Activated T-helper 17 cell treated with anti-CD3 and anti-CD28 coated beads, Interleukin-2, amount 50 U/mL, for 72 hours (primary cell): ENCODE measurements at regions not wholly inside any gene's neighbourhood (a gene's known extent, or its start where the extent isn't known, plus 50 kb on each side); places are given as distances from the start of the nearest gene placed in this dataset.
A peak's percentile ranks its signal among the peaks of the same experiment; 100 is the strongest.

Experiments
- ATAC-seq: fragments of 150-1000 bp; cut with Tn5 transposase; replicated peaks from 2 replicates; pipeline ENCODE4 v1.10.0; 2021; ENCODE audit warnings: mild to moderate bottlenecking, moderate library complexity
- H3K27ac Mint-ChIP-seq: one replicate; pipeline ENCODE4 v1.8.0; 2022; ENCODE audit warnings: mixed read lengths
- H3K27me3 Mint-ChIP-seq: one replicate; pipeline ENCODE4 v1.8.0; 2022; ENCODE audit warnings: mixed read lengths
- H3K36me3 Mint-ChIP-seq: one replicate; pipeline ENCODE4 v1.8.0; 2022; ENCODE audit warnings: low read depth, mild to moderate bottlenecking, mixed read lengths
- H3K4me1 Mint-ChIP-seq: one replicate; pipeline ENCODE4 v1.8.0; 2022; ENCODE audit warnings: mixed read lengths
- H3K4me3 Mint-ChIP-seq: one replicate; pipeline ENCODE4 v1.8.0; 2022; ENCODE audit warnings: mild to moderate bottlenecking, mixed read lengths
- H3K9me3 Mint-ChIP-seq: one replicate; pipeline ENCODE4 v1.8.0; 2022; ENCODE audit warnings: mixed read lengths

- peak overlapping the region; percentile 32 for H3K4me3 Mint-ChIP-seq
- H3K9me3 Mint-ChIP-seq, result no peaks in the 10 kb centered on the region
- H3K36me3 Mint-ChIP-seq, result no peaks in the 10 kb centered on the region
- peaks cover 4% of the 10 kb centered on the region for H3K27me3 Mint-ChIP-seq
- peak; percentile 74 for ATAC-seq
- H3K4me1 Mint-ChIP-seq, result peaks cover 20% of the 10 kb centered on the region
- H3K27ac Mint-ChIP-seq, result peak overlapping the region; percentile 19
These were observed 51.3 kb downstream of the GADD45G start for GRCh38 chr9:89655990-89656657.

DNA sequence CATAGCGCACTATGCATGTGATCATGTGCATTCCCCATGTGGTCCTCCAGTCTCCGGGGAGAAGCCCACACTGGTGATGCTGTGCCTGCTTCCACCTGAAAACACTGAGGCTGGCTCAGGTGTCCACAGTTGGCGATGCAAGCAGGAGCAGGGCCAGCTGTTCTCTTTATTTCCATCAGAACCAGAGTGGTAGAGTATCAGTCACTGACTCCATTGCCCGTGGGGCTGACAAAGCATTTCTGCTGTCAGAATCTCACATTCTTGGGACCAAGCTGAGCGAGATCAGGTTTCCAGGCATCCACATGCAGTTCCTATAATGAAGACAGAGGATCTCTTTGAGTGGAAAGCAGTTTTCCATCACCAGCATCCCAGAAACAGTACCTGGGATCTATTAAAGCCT lies 52.5 kb downstream of the GADD45G start:
- ATAC-seq, result no peak
- Mint-ChIP-seq H3K4me1 (peaks cover 20% of the 10 kb centered on the region), H3K9me3 (no peaks in the 10 kb centered on the region), H3K4me3 (no peak overlapping the region), H3K27me3 (peaks cover 4% of the 10 kb centered on the region), H3K27ac (no peak overlapping the region), H3K36me3 (no peaks in the 10 kb centered on the region)

DNA sequence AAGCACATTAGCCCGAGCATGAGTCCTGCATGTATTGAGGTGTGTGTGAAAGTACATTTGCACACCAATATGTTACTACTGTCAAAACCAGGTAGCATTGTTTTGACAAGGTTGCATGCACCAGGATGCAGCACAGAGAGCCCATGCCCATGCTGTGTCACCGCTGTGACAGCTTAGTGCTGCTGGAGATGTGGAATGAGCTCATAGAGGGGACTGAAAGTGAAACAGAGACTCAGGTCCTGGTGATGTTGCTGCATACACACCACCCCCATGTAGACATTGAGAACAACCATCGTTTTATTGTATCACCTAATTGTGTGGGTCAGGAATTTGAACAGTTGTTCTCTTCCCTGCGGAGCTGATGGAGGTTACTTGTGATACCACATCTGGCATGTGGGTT lies 53.0 kb downstream of the GADD45G start:
- no peak overlapping the region for H3K4me3 Mint-ChIP-seq
- no peaks in the 10 kb centered on the region for H3K9me3 Mint-ChIP-seq
- peak; percentile 86 for ATAC-seq
- H3K27ac Mint-ChIP-seq, result no peak overlapping the region
- H3K4me1 Mint-ChIP-seq, result peaks cover 20% of the 10 kb centered on the region
- H3K36me3 Mint-ChIP-seq, result no peaks in the 10 kb centered on the region
- peaks cover 4% of the 10 kb centered on the region for H3K27me3 Mint-ChIP-seq

DNA sequence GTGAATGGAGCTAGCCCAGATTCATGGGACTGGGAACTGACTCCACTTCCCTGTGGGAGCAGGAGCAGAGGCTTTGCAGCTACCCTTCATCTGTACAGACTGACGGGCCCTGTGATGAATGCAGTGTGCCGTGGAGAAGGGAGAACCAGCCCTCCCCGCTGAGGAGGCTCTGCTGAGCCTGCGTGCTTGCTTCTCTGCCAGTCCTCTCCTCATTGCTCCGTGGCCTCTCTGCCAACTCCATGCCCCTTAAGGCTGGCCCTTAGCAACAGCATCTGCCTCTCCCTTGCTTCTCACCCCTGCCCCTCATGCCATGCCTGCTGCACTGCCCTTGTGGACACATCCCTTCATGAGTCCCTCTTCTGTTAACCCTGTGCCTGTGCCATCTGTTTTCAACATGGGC lies 53.6 kb downstream of the GADD45G start:
- H3K27ac Mint-ChIP-seq, result no peak overlapping the region
- no peaks in the 10 kb centered on the region for H3K9me3 Mint-ChIP-seq
- peaks cover 4% of the 10 kb centered on the region for H3K27me3 Mint-ChIP-seq
- no peaks in the 10 kb centered on the region for H3K36me3 Mint-ChIP-seq
- no peak for ATAC-seq
- no peak overlapping the region for H3K4me3 Mint-ChIP-seq
- peaks cover 20% of the 10 kb centered on the region for H3K4me1 Mint-ChIP-seq

GRCh38 chr9:89658931-89659330 lies 54.1 kb downstream of the GADD45G start:
- Mint-ChIP-seq H3K27ac (no peak overlapping the region), H3K4me1 (peaks cover 20% of the 10 kb centered on the region), H3K4me3 (no peak overlapping the region), H3K27me3 (peaks cover 4% of the 10 kb centered on the region), H3K36me3 (no peaks in the 10 kb centered on the region), H3K9me3 (no peaks in the 10 kb centered on the region)
- no peak for ATAC-seq

- no peak overlapping the region for H3K27ac Mint-ChIP-seq
- H3K4me1 Mint-ChIP-seq, result peaks cover 20% of the 10 kb centered on the region
- H3K27me3 Mint-ChIP-seq, result peaks cover 4% of the 10 kb centered on the region
- H3K36me3 Mint-ChIP-seq, result no peaks in the 10 kb centered on the region
- no peaks in the 10 kb centered on the region for H3K9me3 Mint-ChIP-seq
- ATAC-seq, result no peak
- no peak overlapping the region for H3K4me3 Mint-ChIP-seq
These were observed 54.7 kb downstream of the GADD45G start for GRCh38 chr9:89659473-89659872.

GRCh38 chr9:89659891-89660685 lies 55.3 kb downstream of the GADD45G start:
- ATAC-seq, result no peak
- peaks cover 2% of the 10 kb centered on the region for H3K27me3 Mint-ChIP-seq
- H3K36me3 Mint-ChIP-seq, result no peaks in the 10 kb centered on the region
- peaks cover 17% of the 10 kb centered on the region for H3K4me1 Mint-ChIP-seq
- no peaks in the 10 kb centered on the region for H3K9me3 Mint-ChIP-seq
- H3K4me3 Mint-ChIP-seq, result no peak overlapping the region
- no peak overlapping the region for H3K27ac Mint-ChIP-seq

DNA sequence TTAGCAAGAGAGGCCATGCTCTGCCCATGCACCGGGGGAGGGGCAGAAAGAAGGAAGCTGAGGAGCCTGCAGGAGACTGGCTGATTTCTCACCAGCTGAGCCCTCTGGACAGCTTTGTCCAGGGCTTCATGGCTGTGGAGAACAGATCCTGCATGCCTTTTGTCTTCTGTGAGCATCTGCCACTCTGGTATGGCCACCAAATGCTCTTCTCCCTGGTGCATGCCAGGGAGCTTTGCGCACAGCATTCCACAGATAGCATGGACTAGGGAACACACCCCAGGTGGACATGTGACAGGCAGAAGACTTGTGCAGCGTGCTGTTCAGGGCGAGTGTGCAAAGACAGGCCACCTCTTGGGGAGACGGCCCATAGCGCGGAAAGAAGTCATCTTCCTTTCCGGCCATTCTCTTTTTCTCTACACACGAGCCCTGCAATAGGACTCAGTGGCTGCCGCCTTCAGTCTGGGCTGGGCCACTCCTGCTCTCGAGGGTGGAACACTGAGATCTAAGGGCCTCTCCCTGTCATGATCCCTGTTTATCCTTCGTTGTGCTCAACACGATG lies 56.7 kb downstream of the GADD45G start:
- ATAC-seq, result no peak
- Mint-ChIP-seq H3K4me3 (no peak overlapping the region), H3K36me3 (no peaks in the 10 kb centered on the region), H3K27ac (no peak overlapping the region), H3K4me1 (peaks cover 6% of the 10 kb centered on the region), H3K9me3 (no peaks in the 10 kb centered on the region), H3K27me3 (no peaks in the 10 kb centered on the region)

DNA sequence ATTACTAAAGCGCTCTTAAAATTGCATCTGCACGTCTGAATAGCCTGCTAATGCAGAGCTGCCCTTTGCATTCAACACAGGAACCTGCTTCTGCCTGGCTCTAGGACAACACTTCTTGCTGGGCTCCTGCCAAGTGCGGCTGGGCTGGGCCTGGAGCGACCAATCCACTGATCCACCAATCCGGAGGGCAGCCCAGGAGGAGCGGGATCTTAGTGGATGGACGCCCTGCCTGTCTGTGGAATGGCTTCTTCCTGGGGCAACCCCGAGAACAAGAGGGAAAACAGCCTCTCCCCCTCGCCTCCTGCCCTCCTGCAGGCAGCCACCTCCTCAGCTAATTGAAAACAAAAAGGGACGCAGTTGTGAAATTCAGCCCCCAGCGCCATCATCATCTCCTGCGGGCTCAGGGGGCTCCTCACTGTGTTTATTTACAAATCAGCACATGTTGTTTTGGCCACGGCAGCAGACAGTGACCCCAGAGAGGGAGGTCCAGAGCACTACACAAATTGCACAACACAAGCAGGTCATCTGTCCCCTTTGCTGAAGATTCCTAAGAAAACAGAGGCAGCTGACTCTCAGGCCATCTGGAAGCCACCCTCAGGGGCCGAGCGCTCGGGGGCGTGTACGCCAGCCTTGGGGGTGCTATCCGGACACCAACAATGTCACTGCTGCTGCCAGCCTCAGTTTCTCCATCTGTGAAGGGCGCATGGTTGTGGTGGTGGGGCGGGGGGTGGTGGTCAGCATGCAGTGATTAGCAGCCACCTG lies 57.3 kb downstream of the GADD45G start:
- no peak overlapping the region for H3K4me3 Mint-ChIP-seq
- H3K27ac Mint-ChIP-seq, result no peak overlapping the region
- no peaks in the 10 kb centered on the region for H3K36me3 Mint-ChIP-seq
- H3K27me3 Mint-ChIP-seq, result no peaks in the 10 kb centered on the region
- H3K4me1 Mint-ChIP-seq, result no peaks in the 10 kb centered on the region
- no peaks in the 10 kb centered on the region for H3K9me3 Mint-ChIP-seq
- no peak for ATAC-seq

- Mint-ChIP-seq H3K27ac (no peak overlapping the region), H3K36me3 (no peaks in the 10 kb centered on the region), H3K4me1 (no peaks in the 10 kb centered on the region), H3K9me3 (no peaks in the 10 kb centered on the region), H3K4me3 (no peak overlapping the region), H3K27me3 (no peaks in the 10 kb centered on the region)
- no peak for ATAC-seq
These were observed 58.2 kb downstream of the GADD45G start for GRCh38 chr9:89662718-89663613.

- Mint-ChIP-seq H3K4me1 (no peaks in the 10 kb centered on the region), H3K9me3 (no peaks in the 10 kb centered on the region), H3K4me3 (no peak overlapping the region), H3K36me3 (no peaks in the 10 kb centered on the region), H3K27me3 (no peaks in the 10 kb centered on the region), H3K27ac (no peak overlapping the region)
- ATAC-seq, result no peak
These were observed 58.8 kb downstream of the GADD45G start for GRCh38 chr9:89663614-89663970.

- ATAC-seq, result no peak
- no peaks in the 10 kb centered on the region for H3K9me3 Mint-ChIP-seq
- no peak overlapping the region for H3K4me3 Mint-ChIP-seq
- no peak overlapping the region for H3K27ac Mint-ChIP-seq
- no peaks in the 10 kb centered on the region for H3K27me3 Mint-ChIP-seq
- no peaks in the 10 kb centered on the region for H3K4me1 Mint-ChIP-seq
- no peaks in the 10 kb centered on the region for H3K36me3 Mint-ChIP-seq
These were observed 59.2 kb downstream of the GADD45G start for GRCh38 chr9:89664010-89664409.

DNA sequence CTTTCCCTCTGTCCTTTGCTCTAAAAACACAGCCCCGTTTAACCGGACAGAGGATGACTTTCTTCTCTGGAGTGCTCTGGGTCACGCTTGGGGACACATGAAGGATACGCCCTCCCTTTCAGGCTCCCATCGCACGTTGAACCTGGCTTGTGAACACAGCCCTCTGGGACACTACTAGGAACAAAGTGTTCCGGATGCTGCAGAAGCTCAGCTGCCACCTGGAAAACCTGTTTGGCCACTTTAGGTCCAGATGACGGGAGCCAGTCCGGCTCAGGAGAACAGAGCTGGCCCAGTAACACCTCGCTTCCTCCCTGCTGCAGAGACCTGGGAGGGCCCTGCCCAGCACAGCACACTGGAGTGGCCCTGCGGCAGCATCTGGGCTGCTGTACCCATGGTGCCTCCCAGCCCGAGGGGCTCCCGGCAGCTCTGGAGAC lies 60.1 kb downstream of the GADD45G start:
- no peaks in the 10 kb centered on the region for H3K4me1 Mint-ChIP-seq
- no peaks in the 10 kb centered on the region for H3K9me3 Mint-ChIP-seq
- H3K4me3 Mint-ChIP-seq, result no peak overlapping the region
- no peak overlapping the region for H3K27ac Mint-ChIP-seq
- no peak for ATAC-seq
- no peaks in the 10 kb centered on the region for H3K36me3 Mint-ChIP-seq
- H3K27me3 Mint-ChIP-seq, result no peaks in the 10 kb centered on the region

- peaks cover 3% of the 10 kb centered on the region for H3K9me3 Mint-ChIP-seq
These were observed 61.6 kb downstream of the GADD45G start for GRCh38 chr9:89666364-89666763.

More at GRCh38 chr9:89666364-89666763, 61.6 kb downstream of the GADD45G start:
- Mint-ChIP-seq H3K4me3 (no peak overlapping the region), H3K36me3 (no peaks in the 10 kb centered on the region), H3K27me3 (no peaks in the 10 kb centered on the region), H3K27ac (no peak overlapping the region), H3K4me1 (peaks cover 4% of the 10 kb centered on the region)
- no peak for ATAC-seq
